ENCODE measurements at regions not wholly inside any gene's neighbourhood (a gene's known extent, or its start where the extent isn't known, plus 50 kb on each side); places are given as distances from the start of the nearest gene placed in this dataset.

DNA sequence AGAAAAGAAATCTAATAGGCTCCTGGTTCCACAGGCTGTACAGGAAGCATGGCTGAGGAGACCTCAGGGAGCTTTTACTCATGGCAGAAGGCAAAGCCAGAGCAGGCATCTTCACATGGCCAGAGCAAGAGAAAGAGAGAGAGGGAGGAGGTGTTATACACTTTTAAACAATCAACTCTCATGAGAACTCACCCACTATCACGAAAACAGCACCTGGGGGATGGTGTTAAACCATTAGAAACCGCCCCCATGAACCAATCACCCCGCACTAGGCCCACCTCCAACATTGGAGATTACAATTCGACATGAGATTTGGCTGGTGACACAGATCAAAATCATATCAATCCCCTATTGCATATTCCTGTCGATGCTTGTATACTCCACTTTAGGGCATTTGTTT is 93.5 kb downstream of the MRPL39 start:
- H3K9me3 ChIP-seq (ENCODE audit: insufficient read depth, low read length, severe bottlenecking): no peaks in the 10 kb centered on the region
- ATAC-seq (ENCODE audit: insufficient read depth, low read depth): no peak
- no peaks in the 10 kb centered on the region for H4K20me1 ChIP-seq (ENCODE audit: insufficient read depth, low read length)
- H3K4me1 ChIP-seq (ENCODE audit: insufficient read depth, low read length): no peaks in the 10 kb centered on the region
- no peaks in the 10 kb centered on the region for H3K36me3 ChIP-seq (ENCODE audit: insufficient read depth, low read length)
- H3K79me2 ChIP-seq (ENCODE audit: insufficient read depth, low read length): no peaks in the 10 kb centered on the region
- no peak for TF ChIP-seq EZH2 (IDR thresholded peaks at IDR 0.05; ENCODE audit: borderline replicate concordance, low read depth, low read length, severe bottlenecking)
- TF ChIP-seq, protein P1, sequence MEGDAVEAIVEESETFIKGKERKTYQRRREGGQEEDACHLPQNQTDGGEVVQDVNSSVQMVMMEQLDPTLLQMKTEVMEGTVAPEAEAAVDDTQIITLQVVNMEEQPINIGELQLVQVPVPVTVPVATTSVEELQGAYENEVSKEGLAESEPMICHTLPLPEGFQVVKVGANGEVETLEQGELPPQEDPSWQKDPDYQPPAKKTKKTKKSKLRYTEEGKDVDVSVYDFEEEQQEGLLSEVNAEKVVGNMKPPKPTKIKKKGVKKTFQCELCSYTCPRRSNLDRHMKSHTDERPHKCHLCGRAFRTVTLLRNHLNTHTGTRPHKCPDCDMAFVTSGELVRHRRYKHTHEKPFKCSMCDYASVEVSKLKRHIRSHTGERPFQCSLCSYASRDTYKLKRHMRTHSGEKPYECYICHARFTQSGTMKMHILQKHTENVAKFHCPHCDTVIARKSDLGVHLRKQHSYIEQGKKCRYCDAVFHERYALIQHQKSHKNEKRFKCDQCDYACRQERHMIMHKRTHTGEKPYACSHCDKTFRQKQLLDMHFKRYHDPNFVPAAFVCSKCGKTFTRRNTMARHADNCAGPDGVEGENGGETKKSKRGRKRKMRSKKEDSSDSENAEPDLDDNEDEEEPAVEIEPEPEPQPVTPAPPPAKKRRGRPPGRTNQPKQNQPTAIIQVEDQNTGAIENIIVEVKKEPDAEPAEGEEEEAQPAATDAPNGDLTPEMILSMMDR (IDR thresholded peaks at IDR 0.05; ENCODE audit: borderline replicate concordance, extremely low read depth, low read length, poor library complexity, severe bottlenecking): no peak
- no peak overlapping the region for H3K4me2 ChIP-seq (ENCODE audit: insufficient read depth, low read length)
- no peaks in the 10 kb centered on the region for H3K27me3 ChIP-seq (ENCODE audit: insufficient read depth, low read length, poor library complexity)
- no peak overlapping the region for H3K9ac ChIP-seq (ENCODE audit: low read depth, low read length)
- DNase-seq: no peak
- H3K27ac ChIP-seq (ENCODE audit: low read length): no peak overlapping the region
- no peak overlapping the region for H2AFZ ChIP-seq (ENCODE audit: low read depth, low read length)
- no peak overlapping the region for H3K4me3 ChIP-seq (ENCODE audit: low read depth in 1 of 2, low read length in 2 of 2)

DNA sequence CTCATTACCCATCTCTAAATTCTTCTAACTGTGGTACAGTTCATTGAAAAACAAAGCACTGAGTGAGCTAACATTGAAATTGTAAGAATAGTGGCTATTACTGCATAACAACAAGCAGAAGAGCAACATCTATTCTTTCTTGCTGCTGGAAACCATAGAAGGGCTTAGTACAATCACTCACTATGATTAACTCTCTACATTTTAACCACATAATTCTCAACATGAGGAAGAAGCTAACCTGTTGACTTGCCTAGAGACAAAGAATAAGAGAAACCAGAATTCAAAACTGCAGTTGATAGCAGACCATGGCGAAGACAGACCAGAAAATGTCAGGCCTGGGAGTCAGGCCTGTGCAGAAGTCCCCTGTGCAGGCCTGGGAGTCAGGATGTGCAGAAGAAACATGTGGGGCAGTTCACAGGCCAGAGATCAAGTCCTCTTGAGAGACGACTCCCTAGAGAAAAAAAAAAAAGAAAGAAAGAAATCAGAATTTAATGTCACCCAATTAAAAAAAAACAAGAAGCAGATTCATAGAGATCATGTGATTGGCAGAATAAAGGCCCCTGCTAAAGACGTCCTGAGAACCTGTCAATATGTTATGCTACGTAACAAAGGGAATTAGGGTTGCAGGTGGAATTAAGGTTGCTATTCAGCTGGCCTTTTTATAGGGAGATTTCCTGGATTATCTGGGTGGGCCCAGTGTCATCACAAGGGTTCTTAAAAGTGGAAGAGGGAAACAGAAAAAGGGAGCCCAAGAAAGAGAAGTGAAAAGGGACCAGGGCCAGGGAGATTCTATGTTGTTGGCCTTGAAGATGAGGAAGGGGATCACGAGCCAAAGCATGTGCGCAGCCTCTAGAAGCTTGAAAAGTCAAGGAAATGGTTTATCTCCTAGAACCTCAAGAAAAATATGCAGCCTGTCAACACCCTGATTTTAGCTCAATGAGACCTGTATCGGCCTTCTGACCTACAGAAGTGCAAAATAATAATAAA is 94.9 kb downstream of the MRPL39 start:
- no peaks in the 10 kb centered on the region for H3K27me3 ChIP-seq (ENCODE audit: insufficient read depth, low read length, poor library complexity)
- H3K79me2 ChIP-seq (ENCODE audit: insufficient read depth, low read length): no peaks in the 10 kb centered on the region
- no peak overlapping the region for H3K27ac ChIP-seq (ENCODE audit: low read length)
- no peak overlapping the region for H2AFZ ChIP-seq (ENCODE audit: low read depth, low read length)
- no peaks in the 10 kb centered on the region for H4K20me1 ChIP-seq (ENCODE audit: insufficient read depth, low read length)
- DNase-seq (no peak), ATAC-seq (ENCODE audit: insufficient read depth, low read depth) (no peak)
- H3K9ac ChIP-seq (ENCODE audit: low read depth, low read length): no peak overlapping the region
- no peaks in the 10 kb centered on the region for H3K9me3 ChIP-seq (ENCODE audit: insufficient read depth, low read length, severe bottlenecking)
- H3K36me3 ChIP-seq (ENCODE audit: insufficient read depth, low read length): no peaks in the 10 kb centered on the region
- no peaks in the 10 kb centered on the region for H3K4me1 ChIP-seq (ENCODE audit: insufficient read depth, low read length)
- no peak overlapping the region for H3K4me3 ChIP-seq (ENCODE audit: low read depth in 1 of 2, low read length in 2 of 2)
- no peak for TF ChIP-seq EZH2 (IDR thresholded peaks at IDR 0.05; ENCODE audit: borderline replicate concordance, low read depth, low read length, severe bottlenecking)
- TF ChIP-seq, protein P1 (IDR thresholded peaks at IDR 0.05; ENCODE audit: borderline replicate concordance, extremely low read depth, low read length, poor library complexity, severe bottlenecking): no peak
- H3K4me2 ChIP-seq (ENCODE audit: insufficient read depth, low read length): no peak overlapping the region

DNA sequence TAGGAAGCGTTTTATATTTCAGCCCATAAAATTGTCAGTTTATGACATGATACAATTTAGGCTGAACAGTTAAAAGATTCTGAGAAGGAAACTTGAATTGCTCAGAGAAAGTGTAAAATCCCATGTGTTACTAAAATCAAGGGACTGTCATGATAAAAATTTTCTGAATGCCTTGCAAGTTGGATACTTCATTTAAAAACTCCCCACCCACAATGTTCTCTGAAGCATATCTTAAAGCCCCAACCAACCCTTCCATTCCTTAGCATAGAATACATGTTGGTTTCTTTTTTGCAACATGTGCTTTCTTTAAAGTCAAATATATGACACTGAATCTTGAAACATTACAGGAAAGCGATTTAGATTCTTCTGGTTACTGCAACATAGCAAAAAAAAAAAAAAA is 97.4 kb downstream of the MRPL39 start:
- H2AFZ ChIP-seq (ENCODE audit: low read depth, low read length): no peak overlapping the region
- H4K20me1 ChIP-seq (ENCODE audit: insufficient read depth, low read length): no peaks in the 10 kb centered on the region
- H3K4me3 ChIP-seq (ENCODE audit: low read depth in 1 of 2, low read length in 2 of 2): no peak overlapping the region
- DNase-seq: no peak
- H3K4me2 ChIP-seq (ENCODE audit: insufficient read depth, low read length): no peak overlapping the region
- no peaks in the 10 kb centered on the region for H3K9me3 ChIP-seq (ENCODE audit: insufficient read depth, low read length, severe bottlenecking)
- TF ChIP-seq, protein P1 (IDR thresholded peaks at IDR 0.05; ENCODE audit: borderline replicate concordance, extremely low read depth, low read length, poor library complexity, severe bottlenecking): no peak
- TF ChIP-seq EZH2 (IDR thresholded peaks at IDR 0.05; ENCODE audit: borderline replicate concordance, low read depth, low read length, severe bottlenecking): no peak
- H3K27ac ChIP-seq (ENCODE audit: low read length): no peak overlapping the region
- no peak overlapping the region for H3K9ac ChIP-seq (ENCODE audit: low read depth, low read length)
- no peaks in the 10 kb centered on the region for H3K4me1 ChIP-seq (ENCODE audit: insufficient read depth, low read length)
- H3K36me3 ChIP-seq (ENCODE audit: insufficient read depth, low read length): no peaks in the 10 kb centered on the region
- ATAC-seq (ENCODE audit: insufficient read depth, low read depth): no peak
- H3K79me2 ChIP-seq (ENCODE audit: insufficient read depth, low read length): no peaks in the 10 kb centered on the region
- no peaks in the 10 kb centered on the region for H3K27me3 ChIP-seq (ENCODE audit: insufficient read depth, low read length, poor library complexity)

Data from DND-41 (cell line).